Thymus (tissue), 11 donors: ENCODE measurements at regions not wholly inside any gene's neighbourhood (a gene's known extent, or its start where the extent isn't known, plus 50 kb on each side); places are given as distances from the start of the nearest gene placed in this dataset.
"Not testable (repeated sequence)": the region's sequence is repeated elsewhere in the genome, so short reads cannot be mapped to it uniquely, and the experiment has no call there.

Source experiments
- DNase-seq, 9 donors: peaks; one replicate each; pipeline ENCODE4 v3.0.0-alpha.2; 2013; ENCODE audit warnings: low spot score in 9 of 9, low read depth in 6 of 9, missing footprints in 1 of 9
- H3K27ac ChIP-seq, 2 donors: one replicate each; pipeline ENCODE4 v1.5.1; 2013; ENCODE audit warnings: control low read depth in 1 of 2, low read depth in 1 of 2, low read length in 1 of 2, mild to moderate bottlenecking in 1 of 2, moderate library complexity in 1 of 2
- H3K27me3 ChIP-seq, 2 donors: one replicate each; pipeline ENCODE4 v1.5.1; 2013; ENCODE audit warnings: low read length in 1 of 2; ENCODE audit not compliant: control insufficient read depth in 2 of 2, insufficient read depth in 1 of 2
- H3K36me3 ChIP-seq, 2 donors: one replicate each; pipeline ENCODE4 v1.5.1; 2013; ENCODE audit warnings: low read length in 1 of 2, mild to moderate bottlenecking in 1 of 2, moderate library complexity in 1 of 2; ENCODE audit not compliant: control insufficient read depth in 2 of 2, insufficient read depth in 2 of 2
- H3K4me1 ChIP-seq, 2 donors: one replicate each; pipeline ENCODE4 v1.5.1; 2013; ENCODE audit warnings: low read length in 2 of 2; ENCODE audit not compliant: control insufficient read depth in 2 of 2, insufficient read depth in 2 of 2
- H3K4me3 ChIP-seq, 2 donors: one replicate each; pipeline ENCODE4 v1.5.1; 2013; ENCODE audit warnings: low read length in 2 of 2, control low read depth in 1 of 2, mild to moderate bottlenecking in 1 of 2
- H3K9me3 ChIP-seq, 2 donors: one replicate each; pipeline ENCODE4 v1.5.1; 2013; ENCODE audit warnings: low read length in 1 of 2, mild to moderate bottlenecking in 1 of 2; ENCODE audit not compliant: control insufficient read depth in 2 of 2, insufficient read depth in 1 of 2
- WGBS: extraction: QIAGEN DNeasy Blood & Tissue Kit; methylation state at CpG from one replicate; pipeline ENCODE4 v1.1.7; 2013; 5-methylcytosine and 5-hydroxymethylcytosine counted together
- donor health status: healthy.

- no peak overlapping the region for H3K4me3 ChIP-seq
- no peak for DNase-seq
- H3K9me3 ChIP-seq: no peaks in the 10 kb centered on the region
- H3K36me3 ChIP-seq: no peaks in the 10 kb centered on the region
- H3K27ac ChIP-seq: no peak overlapping the region
- 16% methylated on average over 1 of the region's 1 CpG for WGBS
- H3K4me1 ChIP-seq: no peaks in the 10 kb centered on the region
- no peaks in the 10 kb centered on the region for H3K27me3 ChIP-seq
Observed at GRCh38 chr6:68235326-68235784, 399.7 kb upstream of the ADGRB3 start.

- no peak overlapping the region for H3K27ac ChIP-seq
- H3K4me1 ChIP-seq: no peaks in the 10 kb centered on the region
- no peak for DNase-seq
- whole genome bisulfite sequencing: 95% methylated on average over 2 of the region's 2 CpGs
- H3K36me3 ChIP-seq: no peaks in the 10 kb centered on the region
- H3K27me3 ChIP-seq: no peaks in the 10 kb centered on the region
- H3K4me3 ChIP-seq: no peak overlapping the region
- H3K9me3 ChIP-seq: no peaks in the 10 kb centered on the region
Observed at GRCh38 chr6:68233623-68234022, 401.5 kb upstream of the ADGRB3 start.

GRCh38 chr6:68229566-68229965 lies 405.5 kb upstream of the ADGRB3 start:
- DNase-seq: no peak
- WGBS: 90% methylated on average over 1 of the region's 1 CpG
- H3K4me3 ChIP-seq: no peak overlapping the region
- no peaks in the 10 kb centered on the region for H3K27me3 ChIP-seq
- no peaks in the 10 kb centered on the region for H3K36me3 ChIP-seq
- no peaks in the 10 kb centered on the region for H3K4me1 ChIP-seq
- no peak overlapping the region for H3K27ac ChIP-seq
- H3K9me3 ChIP-seq: no peaks in the 10 kb centered on the region

GRCh38 chr6:68226460-68226859 lies 408.6 kb upstream of the ADGRB3 start:
- H3K9me3 ChIP-seq: no peaks in the 10 kb centered on the region
- 60% methylated on average over 3 of the region's 3 CpGs for WGBS
- no peaks in the 10 kb centered on the region for H3K36me3 ChIP-seq
- H3K4me1 ChIP-seq: no peaks in the 10 kb centered on the region
- no peaks in the 10 kb centered on the region for H3K27me3 ChIP-seq
- H3K4me3 ChIP-seq: no peak overlapping the region
- no peak overlapping the region for H3K27ac ChIP-seq
- DNase-seq: no peak

GRCh38 chr6:68225729-68226128 lies 409.4 kb upstream of the ADGRB3 start:
- no peaks in the 10 kb centered on the region for H3K9me3 ChIP-seq
- H3K27me3 ChIP-seq: no peaks in the 10 kb centered on the region
- no peak overlapping the region for H3K4me3 ChIP-seq
- no peaks in the 10 kb centered on the region for H3K36me3 ChIP-seq
- no peaks in the 10 kb centered on the region for H3K4me1 ChIP-seq
- DNase-seq: no peak
- no peak overlapping the region for H3K27ac ChIP-seq

DNA sequence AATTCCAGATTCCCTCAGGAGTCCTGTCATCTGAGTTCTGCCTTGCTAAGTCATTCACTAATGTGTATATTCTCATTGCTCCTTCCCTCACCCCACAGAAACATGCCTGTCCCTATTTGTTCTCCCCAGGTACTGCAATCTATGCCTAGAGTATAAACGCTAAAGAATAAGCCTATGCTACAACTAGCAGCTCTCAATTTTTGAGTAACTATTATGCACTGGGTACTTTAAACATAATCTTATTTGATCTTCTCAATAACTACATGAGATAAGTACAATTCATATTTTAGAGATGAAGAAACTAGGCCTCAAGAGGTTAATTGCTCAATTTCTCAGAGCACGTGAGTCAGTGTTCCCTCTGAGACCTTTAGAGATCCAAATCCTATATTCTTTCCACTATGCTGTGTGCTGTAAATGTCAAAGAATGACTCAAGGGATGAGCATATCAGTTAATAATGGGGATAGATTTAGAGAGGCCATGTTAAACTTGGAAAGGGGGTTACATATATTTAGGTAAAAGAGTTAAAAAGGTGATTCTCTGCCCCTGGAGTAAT lies 423.8 kb upstream of the ADGRB3 start:
- Histone ChIP-seq H3K9me3 (peaks cover 0 to 3% of the 10 kb centered on the region in 2 donors), H3K36me3 (no peaks in the 10 kb centered on the region)
- 95% methylated on average over 2 of the region's 2 CpGs for WGBS

GRCh38 chr6:68207612-68208011 lies 427.5 kb upstream of the ADGRB3 start:
- not testable (repeated sequence) for H3K4me1 ChIP-seq, DNase-seq, H3K27ac ChIP-seq, H3K27me3 ChIP-seq, H3K36me3 ChIP-seq, H3K4me3 ChIP-seq
- peaks cover 0 to 14% of the 10 kb centered on the region in 2 donors for H3K9me3 ChIP-seq

More for the DNA sequence above, 423.8 kb upstream of the ADGRB3 start:
- Histone ChIP-seq H3K4me3 (no peak overlapping the region), H3K4me1 (no peaks in the 10 kb centered on the region), H3K27ac (no peak overlapping the region), H3K27me3 (no peaks in the 10 kb centered on the region)
- DNase-seq: no peak

GRCh38 chr6:68200929-68201328 lies 434.2 kb upstream of the ADGRB3 start:
- Histone ChIP-seq H3K27me3 (no peaks in the 10 kb centered on the region), H3K4me1 (no peaks in the 10 kb centered on the region), H3K4me3 (no peak overlapping the region), H3K36me3 (no peaks in the 10 kb centered on the region), H3K9me3 (peaks cover 0 to 8% of the 10 kb centered on the region in 2 donors), H3K27ac (no peak overlapping the region)
- DNase-seq: no peak

DNA sequence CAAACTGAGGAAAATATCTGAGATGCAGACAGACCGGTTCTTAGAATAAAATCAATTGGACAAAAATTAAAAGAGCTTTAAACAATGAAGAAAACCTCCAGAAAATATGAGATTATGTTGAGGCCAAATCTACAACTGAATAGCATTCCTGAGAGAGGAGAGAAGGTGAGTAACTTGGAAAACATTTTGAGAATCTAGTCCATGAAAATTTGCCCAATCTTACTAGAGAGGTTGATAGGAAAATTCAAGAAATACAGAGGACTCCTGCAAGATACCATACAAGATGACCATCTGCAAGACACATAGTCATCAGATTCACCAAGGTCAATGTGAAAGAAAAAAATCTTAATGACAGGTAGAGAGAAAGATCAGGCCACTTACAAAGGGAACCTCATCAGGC lies 437.7 kb upstream of the ADGRB3 start:
- H3K36me3 ChIP-seq: no peaks in the 10 kb centered on the region
- H3K4me1 ChIP-seq: no peaks in the 10 kb centered on the region
- H3K9me3 ChIP-seq: peaks cover 0 to 10% of the 10 kb centered on the region in 2 donors
- H3K27ac ChIP-seq: no peak overlapping the region
- WGBS: 93% methylated on average over 1 of the region's 1 CpG
- H3K4me3 ChIP-seq: no peak overlapping the region
- no peak for DNase-seq
- H3K27me3 ChIP-seq: no peaks in the 10 kb centered on the region

DNA sequence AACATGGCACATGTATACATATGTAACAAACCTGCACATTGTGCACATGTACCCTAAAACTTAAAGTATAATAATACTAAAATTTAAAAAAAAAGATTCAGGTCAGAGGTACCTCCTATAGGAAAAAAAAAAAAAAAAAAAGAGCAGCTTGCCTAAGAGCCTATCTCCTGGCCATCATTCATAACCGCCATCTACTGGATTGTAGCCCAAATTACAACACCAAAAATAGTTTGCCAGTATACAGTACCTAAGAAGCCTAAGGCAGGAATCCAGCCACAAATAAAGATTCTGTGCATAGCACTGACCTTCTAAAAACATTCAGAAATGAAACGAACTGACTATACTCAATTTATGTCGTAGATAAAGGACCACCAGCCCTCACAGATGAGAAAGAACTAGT lies 438.4 kb upstream of the ADGRB3 start:
- no peaks in the 10 kb centered on the region for H3K4me1 ChIP-seq
- no peaks in the 10 kb centered on the region for H3K27me3 ChIP-seq
- no peak for DNase-seq
- H3K27ac ChIP-seq: no peak overlapping the region
- 66% methylated on average over 3 of the region's 3 CpGs for WGBS
- H3K4me3 ChIP-seq: no peak overlapping the region
- H3K36me3 ChIP-seq: no peaks in the 10 kb centered on the region
- H3K9me3 ChIP-seq: peaks cover 0 to 10% of the 10 kb centered on the region in 2 donors
